H1 (cell line): ENCODE measurements at regions not wholly inside any gene's neighbourhood (a gene's known extent, or its start where the extent isn't known, plus 50 kb on each side); places are given as distances from the start of the nearest gene placed in this dataset.

Experiments
- CTCF ChIA-PET: fragments of 300-600 bp; sonication (Branson Sonifier 250); formaldehyde crosslinking; loops from one replicate; lab custom pipeline; 2021; ENCODE audit not compliant: partially characterized antibody; lab: Charles Lee
- POLR2A ChIA-PET: fragments of 300-600 bp; sonication (Branson Sonifier 250); formaldehyde crosslinking; loops from one replicate; lab custom pipeline; 2021; ENCODE audit warnings: inconsistent platforms; ENCODE audit not compliant: partially characterized antibody; lab: Charles Lee
- DNase-seq, 2 experiments: peaks; one replicate each; pipeline versions ENCODE4 v3.0.0 to v3.0.0-alpha.2; 2010 to 2022; ENCODE audit warnings: low spot score in 2 of 2, low read depth in 1 of 2, mixed read lengths in 1 of 2
- FAIRE-seq: peaks from 2 replicates; lab custom pipeline; 2011; peaks lifted over from hg19 to GRCh38; lab: Jason Lieb, UNC
- H2AFZ ChIP-seq: 2 replicates; pipeline ENCODE4 v1.8.1; 2012; ENCODE audit warnings: low read length, inconsistent platforms
- H2AK5ac ChIP-seq: 2 replicates; pipeline ENCODE4 v1.6.1; 2013; ENCODE audit warnings: low read depth, low read length
- H2BK120ac ChIP-seq: replicated peaks from 2 replicates; pipeline ENCODE3; 2013; ENCODE audit warnings: low read depth, low read length, inconsistent platforms
- H2BK12ac ChIP-seq: 2 replicates; pipeline ENCODE4 v1.6.1; 2013; ENCODE audit warnings: low read depth, low read length
- H2BK15ac ChIP-seq: 2 replicates; pipeline ENCODE4 v1.6.1; 2013; ENCODE audit warnings: low read length
- H2BK20ac ChIP-seq: 2 replicates; pipeline ENCODE4 v1.6.1; 2013; ENCODE audit warnings: low read length
- H2BK5ac ChIP-seq: 2 replicates; pipeline ENCODE4 v1.6.1; 2013; ENCODE audit warnings: low read depth, low read length
- H3K14ac ChIP-seq: 2 replicates; pipeline ENCODE4 v1.6.1; 2013; ENCODE audit warnings: inconsistent platforms; ENCODE audit not compliant: insufficient read length
- H3K18ac ChIP-seq: 2 replicates; pipeline ENCODE4 v1.6.1; 2013; ENCODE audit warnings: low read length; ENCODE audit errors: extremely low read depth
- H3K23ac ChIP-seq: 2 replicates; pipeline ENCODE4 v1.6.1; 2013; ENCODE audit warnings: inconsistent platforms; ENCODE audit not compliant: insufficient read length
- H3K23me2 ChIP-seq: 2 replicates; pipeline ENCODE4 v1.6.1; 2013; ENCODE audit warnings: low read depth, low read length
- H3K27ac ChIP-seq: 2 replicates; pipeline ENCODE4 v1.6.1; 2011; ENCODE audit warnings: low read depth, low read length, inconsistent platforms
- H3K27me3 ChIP-seq, 4 experiments: replicated peaks in 1 of 4; 1 replicate in 1 of 4; 2 replicates in 3 of 4; pipeline versions ENCODE4 v1.6.1 to v1.8.1; 2011 to 2013; ENCODE audit warnings: low read length in 3 of 4, mild to moderate bottlenecking in 3 of 4, inconsistent platforms in 2 of 4, mixed read lengths in 2 of 4, moderate library complexity in 1 of 4; ENCODE audit not compliant: control insufficient read depth in 3 of 4, insufficient read depth in 3 of 4; ENCODE audit errors: extremely low read depth in 1 of 4
- H3K36me3 ChIP-seq, 4 experiments: 2 replicates each; pipeline versions ENCODE4 v1.6.1 to v1.8.1; 2011 to 2013; ENCODE audit warnings: mild to moderate bottlenecking in 4 of 4, low read length in 3 of 4, moderate library complexity in 2 of 4, control low read depth in 1 of 4, inconsistent platforms in 1 of 4; ENCODE audit not compliant: insufficient read depth in 4 of 4, control insufficient read depth in 2 of 4
- H3K4ac ChIP-seq: replicated peaks from 2 replicates; pipeline ENCODE3; 2013; ENCODE audit warnings: low read length, low read depth, mixed read lengths, inconsistent platforms; ENCODE audit not compliant: insufficient read length
- H3K4me1 ChIP-seq, 4 experiments: replicated peaks in 1 of 4; 1 replicate in 1 of 4; 2 replicates in 3 of 4; pipeline versions ENCODE4 v1.6.1 to v1.8.1; 2011 to 2013; ENCODE audit warnings: low read length in 3 of 4, inconsistent platforms in 2 of 4, mixed read lengths in 1 of 4; ENCODE audit not compliant: insufficient read depth in 4 of 4, control insufficient read depth in 3 of 4
- H3K4me2 ChIP-seq, 2 experiments: 2 replicates each; pipeline versions ENCODE4 v1.6.1 to v1.8.1; 2011 to 2013; ENCODE audit warnings: low read depth in 2 of 2, low read length in 2 of 2, control low read depth in 1 of 2, inconsistent platforms in 1 of 2, mild to moderate bottlenecking in 1 of 2; ENCODE audit not compliant: insufficient read depth in 1 of 2
- H3K4me3 ChIP-seq, 4 experiments: fragments of 200-600, 300-600 bp in 1 of 4; sonication (generic), shearing (Covaris generic), sonication (Bioruptor Twin) in 1 of 4; 2 replicates each; pipeline versions ENCODE4 v1.5.1 to v1.8.1; 2011 to 2016; ENCODE audit warnings: low read length in 4 of 4, low read depth in 3 of 4, control low read depth in 2 of 4, inconsistent platforms in 2 of 4, mild to moderate bottlenecking in 2 of 4, mixed read lengths in 1 of 4, moderate library complexity in 1 of 4; ENCODE audit not compliant: insufficient read depth in 2 of 4; ENCODE audit errors: extremely low read depth in 1 of 4
- H3K56ac ChIP-seq: replicated peaks from 2 replicates; pipeline ENCODE3; 2013; ENCODE audit warnings: low read depth, mild to moderate bottlenecking, mixed read lengths, low read length, inconsistent platforms; ENCODE audit not compliant: insufficient read length
- H3K79me1 ChIP-seq: 2 replicates; pipeline ENCODE4 v1.6.1; 2013; ENCODE audit warnings: low read depth, low read length, control low read depth
- H3K79me2 ChIP-seq, 2 experiments: 2 replicates each; pipeline versions ENCODE4 v1.6.1 to v1.8.1; 2012 to 2013; ENCODE audit warnings: low read length in 2 of 2, mild to moderate bottlenecking in 2 of 2, inconsistent platforms in 1 of 2; ENCODE audit not compliant: insufficient read depth in 2 of 2, control insufficient read depth in 1 of 2
- H3K9ac ChIP-seq, 4 experiments: replicated peaks in 1 of 4; 1 replicate in 1 of 4; 2 replicates in 3 of 4; pipeline versions ENCODE4 v1.6.1 to v1.8.1; 2011 to 2013; ENCODE audit warnings: low read depth in 3 of 4, low read length in 3 of 4, control low read depth in 2 of 4, mild to moderate bottlenecking in 2 of 4, moderate library complexity in 2 of 4, inconsistent platforms in 1 of 4; ENCODE audit errors: extremely low read depth in 1 of 4
- H3K9me3 ChIP-seq, 2 experiments: 2 replicates each; pipeline versions ENCODE4 v1.6.1 to v1.8.1; 2012 to 2013; ENCODE audit warnings: mild to moderate bottlenecking in 2 of 2, moderate library complexity in 2 of 2, control low read depth in 1 of 2, inconsistent platforms in 1 of 2, low read depth in 1 of 2, low read length in 1 of 2, mixed read lengths in 1 of 2; ENCODE audit not compliant: insufficient read depth in 2 of 2
- H4K20me1 ChIP-seq, 2 experiments: replicated peaks in 1 of 2; 2 replicates each; pipeline versions ENCODE3 to v1.8.1; 2011 to 2013; ENCODE audit warnings: inconsistent platforms in 2 of 2, low read length in 2 of 2, mild to moderate bottlenecking in 1 of 2; ENCODE audit not compliant: insufficient read depth in 2 of 2, control insufficient read depth in 1 of 2
- H4K5ac ChIP-seq: 2 replicates; pipeline ENCODE4 v1.6.1; 2013; ENCODE audit warnings: low read length, low read depth, mixed read lengths, inconsistent platforms; ENCODE audit not compliant: insufficient read length
- H4K8ac ChIP-seq: 2 replicates; pipeline ENCODE4 v1.8.0; 2013; ENCODE audit warnings: mild to moderate bottlenecking, moderate library complexity, low read length, inconsistent platforms; ENCODE audit not compliant: insufficient read depth; ENCODE audit errors: extremely low read depth
- H4K91ac ChIP-seq: replicated peaks from 2 replicates; pipeline ENCODE3; 2013; ENCODE audit warnings: low read length, mixed read lengths, inconsistent platforms; ENCODE audit not compliant: insufficient read length
- CEBPB ChIP-seq: IDR thresholded peaks from 2 replicates; pipeline ENCODE4 v1.6.1; 2012; ENCODE audit warnings: low read depth, low read length
- CTBP2 ChIP-seq: IDR thresholded peaks from 2 replicates; pipeline ENCODE4 v1.7.0; 2011; ENCODE audit warnings: borderline replicate concordance, mild to moderate bottlenecking, moderate library complexity, mixed read lengths, low read length; ENCODE audit not compliant: insufficient read depth, insufficient read length
- HDAC2 ChIP-seq, 2 experiments: fragments of 300-600 bp in 1 of 2; sonication (generic) in 1 of 2; IDR thresholded peaks; 2 replicates each; pipeline ENCODE4 v1.6.1; 2011 to 2012; ENCODE audit warnings: low read depth in 2 of 2, low read length in 2 of 2, mild to moderate bottlenecking in 2 of 2, moderate library complexity in 2 of 2, borderline replicate concordance in 1 of 2, inconsistent platforms in 1 of 2
- RXRA ChIP-seq: IDR thresholded peaks from 2 replicates; pipeline ENCODE4 v1.6.1; 2011; ENCODE audit warnings: low read depth, mild to moderate bottlenecking, low read length, moderate library complexity; ENCODE audit not compliant: insufficient read depth
- SIX5 ChIP-seq: IDR thresholded peaks from 2 replicates; pipeline ENCODE4 v1.6.1; 2011; ENCODE audit warnings: mild to moderate bottlenecking, low read depth, low read length
- SP1 ChIP-seq: IDR thresholded peaks from 2 replicates; pipeline ENCODE4 v1.6.1; 2011; ENCODE audit warnings: low read depth, low read length
- SP2 ChIP-seq: IDR thresholded peaks from 2 replicates; pipeline ENCODE4 v1.6.1; 2012; ENCODE audit warnings: mild to moderate bottlenecking, low read length, inconsistent platforms
- WGBS, 2 experiments: shearing (Covaris generic) in 1 of 2; methylation state at CpG; one replicate each; pipeline versions ENCODE4 v1.1.6 to v1.1.7; 2013 to 2015; ENCODE audit warnings: low lambda C conversion rate in 2 of 2, mixed read lengths in 2 of 2, inconsistent platforms in 1 of 2, low coverage in 1 of 2, missing lambda C conversion rate in 1 of 2; ENCODE audit not compliant: insufficient replicate concordance in 2 of 2, insufficient coverage in 1 of 2, insufficient read length in 1 of 2; ENCODE audit errors: extremely low coverage in 1 of 2, missing lambda C conversion rate in 1 of 2; 5-methylcytosine and 5-hydroxymethylcytosine counted together

- Histone ChIP-seq H3K9me3 (no peaks in the 10 kb centered on the region), H3K4me2 (no peak overlapping the region), H3K14ac (no peak overlapping the region), H3K79me2 (no peaks in the 10 kb centered on the region), H2AFZ (no peak overlapping the region), H3K27ac (no peak overlapping the region), H3K18ac (no peak overlapping the region), H3K23ac (no peak overlapping the region), H3K79me1 (no peaks in the 10 kb centered on the region), H3K23me2 (no peaks in the 10 kb centered on the region), H2BK120ac (no peak overlapping the region), H2BK20ac (no peak overlapping the region), H4K5ac (no peak overlapping the region), H3K4ac (no peak overlapping the region), H2BK5ac (no peak overlapping the region), H3K9ac (no peak overlapping the region), H3K4me1 (peaks cover 0 to 5% (median 1%) of the 10 kb centered on the region in 4 experiments; a peak in 2 of 7 replicates), H3K56ac (no peak overlapping the region), H4K8ac (no peak overlapping the region), H3K36me3 (no peaks in the 10 kb centered on the region), H2AK5ac (no peak overlapping the region), H3K27me3 (peaks cover 0 to 1% (median 0%) of the 10 kb centered on the region in 4 experiments; a peak in 1 of 7 replicates), H4K91ac (no peak overlapping the region), H3K4me3 (no peak overlapping the region), H4K20me1 (no peaks in the 10 kb centered on the region), H2BK15ac (no peak overlapping the region), H2BK12ac (no peak overlapping the region)
- no peak for DNase-seq
- TF ChIP-seq SIX5 (no peak), RXRA (no peak), SP2 (no peak), CTBP2 (no peak), SP1 (no peak), HDAC2 (IDR thresholded peaks at IDR 0.05; ENCODE audit: borderline replicate concordance in 1 of 2, low read depth in 2 of 2, low read length in 2 of 2) (no peak), CEBPB (no peak)
- ChIA-PET CTCF (interaction anchor here (1.2 to 1.3 kb wide), 2 partner anchors 20 to 90 kb away, joined by 3 to 4 read pairs; no protein-coding TSS in a partner anchor), POLR2A (no interaction called here)
- 80% methylated on average over 2 of the region's 2 CpGs; no CpG with 5 or more reads in 1 of the 2 experiments for WGBS, 2 experiments
- no peak for FAIRE-seq
Measured at GRCh38 chr13:86907156-86907555, 764.0 kb upstream of the SLITRK5 start.
